H1 (cell line): ENCODE measurements at regions not wholly inside any gene's neighbourhood (a gene's known extent, or its start where the extent isn't known, plus 50 kb on each side); places are given as distances from the start of the nearest gene placed in this dataset.
A peak's percentile ranks its signal among the peaks of the same experiment; 100 is the strongest.
"Not testable (repeated sequence)": the region's sequence is repeated elsewhere in the genome, so short reads cannot be mapped to it uniquely, and the experiment has no call there.

Experiments
- CTCF ChIA-PET: fragments of 300-600 bp; sonication (Branson Sonifier 250); formaldehyde crosslinking; loops from one replicate; lab custom pipeline; 2021; ENCODE audit not compliant: partially characterized antibody; lab: Charles Lee
- POLR2A ChIA-PET: fragments of 300-600 bp; sonication (Branson Sonifier 250); formaldehyde crosslinking; loops from one replicate; lab custom pipeline; 2021; ENCODE audit warnings: inconsistent platforms; ENCODE audit not compliant: partially characterized antibody; lab: Charles Lee
- DNase-seq, 2 experiments: peaks; one replicate each; pipeline versions ENCODE4 v3.0.0 to v3.0.0-alpha.2; 2010 to 2022; ENCODE audit warnings: low spot score in 2 of 2, low read depth in 1 of 2, mixed read lengths in 1 of 2
- FAIRE-seq: peaks from 2 replicates; lab custom pipeline; 2011; peaks lifted over from hg19 to GRCh38; lab: Jason Lieb, UNC
- H2AFZ ChIP-seq: 2 replicates; pipeline ENCODE4 v1.8.1; 2012; ENCODE audit warnings: low read length, inconsistent platforms
- H2AK5ac ChIP-seq: 2 replicates; pipeline ENCODE4 v1.6.1; 2013; ENCODE audit warnings: low read depth, low read length
- H2BK120ac ChIP-seq: replicated peaks from 2 replicates; pipeline ENCODE3; 2013; ENCODE audit warnings: low read depth, low read length, inconsistent platforms
- H2BK12ac ChIP-seq: 2 replicates; pipeline ENCODE4 v1.6.1; 2013; ENCODE audit warnings: low read depth, low read length
- H2BK15ac ChIP-seq: 2 replicates; pipeline ENCODE4 v1.6.1; 2013; ENCODE audit warnings: low read length
- H2BK20ac ChIP-seq: 2 replicates; pipeline ENCODE4 v1.6.1; 2013; ENCODE audit warnings: low read length
- H2BK5ac ChIP-seq: 2 replicates; pipeline ENCODE4 v1.6.1; 2013; ENCODE audit warnings: low read depth, low read length
- H3K14ac ChIP-seq: 2 replicates; pipeline ENCODE4 v1.6.1; 2013; ENCODE audit warnings: inconsistent platforms; ENCODE audit not compliant: insufficient read length
- H3K18ac ChIP-seq: 2 replicates; pipeline ENCODE4 v1.6.1; 2013; ENCODE audit warnings: low read length; ENCODE audit errors: extremely low read depth
- H3K23ac ChIP-seq: 2 replicates; pipeline ENCODE4 v1.6.1; 2013; ENCODE audit warnings: inconsistent platforms; ENCODE audit not compliant: insufficient read length
- H3K23me2 ChIP-seq: 2 replicates; pipeline ENCODE4 v1.6.1; 2013; ENCODE audit warnings: low read depth, low read length
- H3K27ac ChIP-seq: 2 replicates; pipeline ENCODE4 v1.6.1; 2011; ENCODE audit warnings: low read depth, low read length, inconsistent platforms
- H3K27me3 ChIP-seq, 4 experiments: replicated peaks in 1 of 4; 1 replicate in 1 of 4; 2 replicates in 3 of 4; pipeline versions ENCODE4 v1.6.1 to v1.8.1; 2011 to 2013; ENCODE audit warnings: low read length in 3 of 4, mild to moderate bottlenecking in 3 of 4, inconsistent platforms in 2 of 4, mixed read lengths in 2 of 4, moderate library complexity in 1 of 4; ENCODE audit not compliant: control insufficient read depth in 3 of 4, insufficient read depth in 3 of 4; ENCODE audit errors: extremely low read depth in 1 of 4
- H3K36me3 ChIP-seq, 4 experiments: 2 replicates each; pipeline versions ENCODE4 v1.6.1 to v1.8.1; 2011 to 2013; ENCODE audit warnings: mild to moderate bottlenecking in 4 of 4, low read length in 3 of 4, moderate library complexity in 2 of 4, control low read depth in 1 of 4, inconsistent platforms in 1 of 4; ENCODE audit not compliant: insufficient read depth in 4 of 4, control insufficient read depth in 2 of 4
- H3K4ac ChIP-seq: replicated peaks from 2 replicates; pipeline ENCODE3; 2013; ENCODE audit warnings: low read length, low read depth, mixed read lengths, inconsistent platforms; ENCODE audit not compliant: insufficient read length
- H3K4me1 ChIP-seq, 4 experiments: replicated peaks in 1 of 4; 1 replicate in 1 of 4; 2 replicates in 3 of 4; pipeline versions ENCODE4 v1.6.1 to v1.8.1; 2011 to 2013; ENCODE audit warnings: low read length in 3 of 4, inconsistent platforms in 2 of 4, mixed read lengths in 1 of 4; ENCODE audit not compliant: insufficient read depth in 4 of 4, control insufficient read depth in 3 of 4
- H3K4me2 ChIP-seq, 2 experiments: 2 replicates each; pipeline versions ENCODE4 v1.6.1 to v1.8.1; 2011 to 2013; ENCODE audit warnings: low read depth in 2 of 2, low read length in 2 of 2, control low read depth in 1 of 2, inconsistent platforms in 1 of 2, mild to moderate bottlenecking in 1 of 2; ENCODE audit not compliant: insufficient read depth in 1 of 2
- H3K4me3 ChIP-seq, 4 experiments: fragments of 200-600, 300-600 bp in 1 of 4; sonication (generic), shearing (Covaris generic), sonication (Bioruptor Twin) in 1 of 4; 2 replicates each; pipeline versions ENCODE4 v1.5.1 to v1.8.1; 2011 to 2016; ENCODE audit warnings: low read length in 4 of 4, low read depth in 3 of 4, control low read depth in 2 of 4, inconsistent platforms in 2 of 4, mild to moderate bottlenecking in 2 of 4, mixed read lengths in 1 of 4, moderate library complexity in 1 of 4; ENCODE audit not compliant: insufficient read depth in 2 of 4; ENCODE audit errors: extremely low read depth in 1 of 4
- H3K56ac ChIP-seq: replicated peaks from 2 replicates; pipeline ENCODE3; 2013; ENCODE audit warnings: low read depth, mild to moderate bottlenecking, mixed read lengths, low read length, inconsistent platforms; ENCODE audit not compliant: insufficient read length
- H3K79me1 ChIP-seq: 2 replicates; pipeline ENCODE4 v1.6.1; 2013; ENCODE audit warnings: low read depth, low read length, control low read depth
- H3K79me2 ChIP-seq, 2 experiments: 2 replicates each; pipeline versions ENCODE4 v1.6.1 to v1.8.1; 2012 to 2013; ENCODE audit warnings: low read length in 2 of 2, mild to moderate bottlenecking in 2 of 2, inconsistent platforms in 1 of 2; ENCODE audit not compliant: insufficient read depth in 2 of 2, control insufficient read depth in 1 of 2
- H3K9ac ChIP-seq, 4 experiments: replicated peaks in 1 of 4; 1 replicate in 1 of 4; 2 replicates in 3 of 4; pipeline versions ENCODE4 v1.6.1 to v1.8.1; 2011 to 2013; ENCODE audit warnings: low read depth in 3 of 4, low read length in 3 of 4, control low read depth in 2 of 4, mild to moderate bottlenecking in 2 of 4, moderate library complexity in 2 of 4, inconsistent platforms in 1 of 4; ENCODE audit errors: extremely low read depth in 1 of 4
- H3K9me3 ChIP-seq, 2 experiments: 2 replicates each; pipeline versions ENCODE4 v1.6.1 to v1.8.1; 2012 to 2013; ENCODE audit warnings: mild to moderate bottlenecking in 2 of 2, moderate library complexity in 2 of 2, control low read depth in 1 of 2, inconsistent platforms in 1 of 2, low read depth in 1 of 2, low read length in 1 of 2, mixed read lengths in 1 of 2; ENCODE audit not compliant: insufficient read depth in 2 of 2
- H4K20me1 ChIP-seq, 2 experiments: replicated peaks in 1 of 2; 2 replicates each; pipeline versions ENCODE3 to v1.8.1; 2011 to 2013; ENCODE audit warnings: inconsistent platforms in 2 of 2, low read length in 2 of 2, mild to moderate bottlenecking in 1 of 2; ENCODE audit not compliant: insufficient read depth in 2 of 2, control insufficient read depth in 1 of 2
- H4K5ac ChIP-seq: 2 replicates; pipeline ENCODE4 v1.6.1; 2013; ENCODE audit warnings: low read length, low read depth, mixed read lengths, inconsistent platforms; ENCODE audit not compliant: insufficient read length
- H4K8ac ChIP-seq: 2 replicates; pipeline ENCODE4 v1.8.0; 2013; ENCODE audit warnings: mild to moderate bottlenecking, moderate library complexity, low read length, inconsistent platforms; ENCODE audit not compliant: insufficient read depth; ENCODE audit errors: extremely low read depth
- H4K91ac ChIP-seq: replicated peaks from 2 replicates; pipeline ENCODE3; 2013; ENCODE audit warnings: low read length, mixed read lengths, inconsistent platforms; ENCODE audit not compliant: insufficient read length
- KDM1A ChIP-seq: fragments of 200-600, 300-600 bp; sonication (generic); IDR thresholded peaks from 2 replicates; pipeline ENCODE4 v1.7.1; 2016; ENCODE audit warnings: mild to moderate bottlenecking, low read length, borderline replicate concordance
- WGBS, 2 experiments: shearing (Covaris generic) in 1 of 2; methylation state at CpG; one replicate each; pipeline versions ENCODE4 v1.1.6 to v1.1.7; 2013 to 2015; ENCODE audit warnings: low lambda C conversion rate in 2 of 2, mixed read lengths in 2 of 2, inconsistent platforms in 1 of 2, low coverage in 1 of 2, missing lambda C conversion rate in 1 of 2; ENCODE audit not compliant: insufficient replicate concordance in 2 of 2, insufficient coverage in 1 of 2, insufficient read length in 1 of 2; ENCODE audit errors: extremely low coverage in 1 of 2, missing lambda C conversion rate in 1 of 2; 5-methylcytosine and 5-hydroxymethylcytosine counted together

DNA sequence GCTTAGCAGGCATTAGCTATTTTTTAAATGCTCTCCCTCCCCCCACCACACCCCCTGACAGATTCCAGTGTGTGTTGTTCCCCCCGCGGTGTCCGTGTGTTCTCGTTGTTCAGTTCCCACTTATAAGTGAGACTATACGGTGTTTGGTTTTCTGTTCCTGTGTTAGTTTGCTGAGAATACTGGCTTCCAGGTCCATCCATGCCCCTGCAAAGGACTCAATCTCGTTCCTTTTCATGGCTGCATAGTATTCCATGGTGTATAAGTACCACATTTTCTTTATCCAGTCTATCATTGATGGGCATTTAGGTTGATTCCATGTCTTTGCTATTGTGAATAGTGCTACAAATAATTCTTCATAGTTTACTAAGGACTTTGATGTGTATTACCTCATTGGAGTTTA lies 97.3 kb upstream of the ZEB2 start:
- H3K14ac ChIP-seq, H4K20me1 ChIP-seq, H2BK20ac ChIP-seq, H2BK15ac ChIP-seq, H3K18ac ChIP-seq, H2BK5ac ChIP-seq, H3K23me2 ChIP-seq, H3K4ac ChIP-seq, H4K5ac ChIP-seq, FAIRE-seq, H2AFZ ChIP-seq, H4K91ac ChIP-seq, H3K79me1 ChIP-seq, H3K4me1 ChIP-seq, H3K56ac ChIP-seq, H3K9ac ChIP-seq, CTCF ChIA-PET, H2AK5ac ChIP-seq, H2BK12ac ChIP-seq, H3K4me2 ChIP-seq, H3K4me3 ChIP-seq, POLR2A ChIA-PET, H3K9me3 ChIP-seq, H3K36me3 ChIP-seq, H3K79me2 ChIP-seq, H3K23ac ChIP-seq, H3K27ac ChIP-seq, H4K8ac ChIP-seq, H2BK120ac ChIP-seq, H3K27me3 ChIP-seq, DNase-seq: not testable (repeated sequence)
- TF ChIP-seq KDM1A: peak; percentile 31; the same call in 1 of the 2 replicates
- WGBS, 2 experiments: 99% methylated on average over 6 of the region's 6 CpGs; no CpG with 5 or more reads in 1 of the 2 experiments
